WTC11 (cell line): ENCODE measurements at regions not wholly inside any gene's neighbourhood (a gene's known extent, or its start where the extent isn't known, plus 50 kb on each side); places are given as distances from the start of the nearest gene placed in this dataset.

Experiments
- ATAC-seq: fragments of 200-7000 bp; cut with Tn5 transposase; 2 replicates; pipeline ENCODE4 v1.10.0; 2021; ENCODE audit warnings: mild to moderate bottlenecking, moderate library complexity
- CTCF ChIA-PET: fragments of 300-600 bp; sonication (Branson Sonifier 250); formaldehyde crosslinking; loops from one replicate; lab custom pipeline; 2021; ENCODE audit warnings: antibody characterized with exemption; lab: Charles Lee
- POLR2A ChIA-PET: fragments of 350-600 bp; sonication (Branson Sonifier 250); formaldehyde crosslinking; loops from one replicate; lab custom pipeline; 2021; ENCODE audit warnings: antibody characterized with exemption; lab: Charles Lee
- DNase-seq: peaks from one replicate; pipeline ENCODE4 v3.0.0; 2021; ENCODE audit warnings: low spot score
- H3K27ac Mint-ChIP-seq: 2 replicates; pipeline ENCODE4 v1.8.0; 2021; ENCODE audit warnings: mixed read lengths
- H3K27me3 Mint-ChIP-seq: 2 replicates; pipeline ENCODE4 v1.8.0; 2021; ENCODE audit warnings: low read depth, mild to moderate bottlenecking, moderate library complexity, mixed read lengths
- H3K36me3 Mint-ChIP-seq: 2 replicates; pipeline ENCODE4 v1.8.0; 2021; ENCODE audit warnings: mixed read lengths
- H3K4me1 Mint-ChIP-seq: 2 replicates; pipeline ENCODE4 v1.8.0; 2022; ENCODE audit warnings: mixed read lengths
- H3K4me3 Mint-ChIP-seq: 2 replicates; pipeline ENCODE4 v1.8.0; 2021; ENCODE audit warnings: mild to moderate bottlenecking, moderate library complexity, mixed read lengths
- H3K9me3 Mint-ChIP-seq: 2 replicates; pipeline ENCODE4 v1.8.0; 2021; ENCODE audit warnings: mixed read lengths
- ARID4B ChIP-seq: sonication (generic); formaldehyde crosslinking; IDR thresholded peaks from 2 replicates; pipeline ENCODE4 v1.8.0; 2023; ENCODE audit warnings: missing genetic modification reagents, mild to moderate bottlenecking, borderline replicate concordance
- ATF3 ChIP-seq: sonication (generic); formaldehyde crosslinking; conservative IDR thresholded peaks from 2 replicates; pipeline ENCODE4 v1.8.1; 2022; ENCODE audit warnings: mild to moderate bottlenecking, missing genetic modification reagents
- CREB1 ChIP-seq: sonication (generic); formaldehyde crosslinking; IDR thresholded peaks from 2 replicates; pipeline ENCODE4 v1.8.0; 2023; ENCODE audit warnings: mild to moderate bottlenecking, missing genetic modification reagents
- CREM ChIP-seq: sonication (generic); formaldehyde crosslinking; IDR thresholded peaks from 2 replicates; pipeline ENCODE4 v1.8.1; 2022; ENCODE audit warnings: mild to moderate bottlenecking, missing genetic modification reagents, moderate library complexity
- ERG ChIP-seq: fragments of 250-450 bp; sonication (Bioruptor Pico); IDR thresholded peaks from 2 replicates; pipeline ENCODE4 v1.8.0; 2021; ENCODE audit warnings: mild to moderate bottlenecking
- FOXK1 ChIP-seq: sonication (generic); formaldehyde crosslinking; IDR thresholded peaks from 2 replicates; pipeline ENCODE4 v1.8.0; 2022; ENCODE audit warnings: mild to moderate bottlenecking, moderate library complexity, missing genetic modification reagents
- GTF2I ChIP-seq: fragments of 250-450 bp; sonication (Bioruptor Pico); conservative IDR thresholded peaks from 2 replicates; pipeline ENCODE4 v1.4.0; 2021; ENCODE audit warnings: mild to moderate bottlenecking
- HMGXB4 ChIP-seq: sonication (generic); formaldehyde crosslinking; IDR thresholded peaks from 2 replicates; pipeline ENCODE4 v1.8.1; 2023; ENCODE audit warnings: mild to moderate bottlenecking, moderate library complexity, missing genetic modification reagents
- IRF1 ChIP-seq: sonication (generic); formaldehyde crosslinking; IDR thresholded peaks from 2 replicates; pipeline ENCODE4 v1.8.0; 2023; ENCODE audit warnings: missing genetic modification reagents
- JUN ChIP-seq: sonication (generic); formaldehyde crosslinking; IDR thresholded peaks from 2 replicates; pipeline ENCODE4 v1.8.0; 2023; ENCODE audit warnings: mild to moderate bottlenecking, missing genetic modification reagents
- KAT7 ChIP-seq: sonication (generic); formaldehyde crosslinking; IDR thresholded peaks from 2 replicates; pipeline ENCODE4 v1.8.1; 2023; ENCODE audit warnings: missing genetic modification reagents, mild to moderate bottlenecking, borderline replicate concordance
- MLX ChIP-seq: sonication (generic); formaldehyde crosslinking; IDR thresholded peaks from 2 replicates; pipeline ENCODE4 v1.8.1; 2023; ENCODE audit warnings: mild to moderate bottlenecking, missing genetic modification reagents, moderate library complexity
- OVOL2 ChIP-seq: fragments of 250-450 bp; sonication (Bioruptor Pico); IDR thresholded peaks from 2 replicates; pipeline ENCODE4 v1.9.0; 2021; ENCODE audit warnings: mild to moderate bottlenecking, borderline replicate concordance
- STAT6 ChIP-seq: sonication (generic); formaldehyde crosslinking; conservative IDR thresholded peaks from 2 replicates; pipeline ENCODE4 v1.8.1; 2023; ENCODE audit warnings: mild to moderate bottlenecking, low read depth, missing genetic modification reagents, moderate library complexity
- TCF7 ChIP-seq: sonication (generic); formaldehyde crosslinking; IDR thresholded peaks from 2 replicates; pipeline ENCODE4 v1.8.0; 2022; ENCODE audit warnings: mild to moderate bottlenecking, low read depth, missing genetic modification reagents, moderate library complexity
- USF2 ChIP-seq: sonication (generic); formaldehyde crosslinking; IDR thresholded peaks from 2 replicates; pipeline ENCODE4 v1.8.1; 2023; ENCODE audit warnings: mild to moderate bottlenecking, missing genetic modification reagents, moderate library complexity
- ZBTB21 ChIP-seq: sonication (generic); formaldehyde crosslinking; IDR thresholded peaks from 2 replicates; pipeline ENCODE4 v1.8.1; 2023; ENCODE audit warnings: mild to moderate bottlenecking, missing genetic modification reagents, borderline replicate concordance
- ZSCAN18 ChIP-seq: fragments of 250-450 bp; sonication (Bioruptor Pico); IDR thresholded peaks from 2 replicates; pipeline ENCODE4 v2.1.2; 2022; ENCODE audit warnings: mild to moderate bottlenecking, moderate library complexity

- no peak for DNase-seq
- no peak overlapping the region for H3K27ac Mint-ChIP-seq
- CTCF ChIA-PET = no interaction called here
- POLR2A ChIA-PET = no interaction called here
- peaks cover 29% of the 10 kb centered on the region for H3K36me3 Mint-ChIP-seq
- no peak for ATAC-seq
- H3K4me1 Mint-ChIP-seq = no peaks in the 10 kb centered on the region
- TF ChIP-seq ZBTB21 (no peak), GTF2I (CRISPR knock-in tag) (no peak), STAT6 (CRISPR knock-in tag) (no peak), HMGXB4 (CRISPR knock-in tag) (no peak), USF2 (CRISPR knock-in tag) (no peak), IRF1 (CRISPR knock-in tag) (no peak), ZSCAN18 (no peak), CREM (CRISPR knock-in tag) (no peak), OVOL2 (no peak), CREB1 (CRISPR knock-in tag) (no peak)
- TF ChIP-seq, all 79 proteins: peak for 0
- no peak overlapping the region for H3K4me3 Mint-ChIP-seq
- H3K9me3 Mint-ChIP-seq = peaks cover 56% of the 10 kb centered on the region
- H3K27me3 Mint-ChIP-seq = peaks cover 7% of the 10 kb centered on the region
Observed at GRCh38 chr5:126027149-126027548, 396.1 kb upstream of the GRAMD2B start.

- POLR2A ChIA-PET = no interaction called here
- CTCF ChIA-PET = no interaction called here
- no peak overlapping the region for H3K27ac Mint-ChIP-seq
- ATAC-seq (no peak), DNase-seq (no peak)
- no peaks in the 10 kb centered on the region for H3K4me1 Mint-ChIP-seq
- H3K36me3 Mint-ChIP-seq = peaks cover 29% of the 10 kb centered on the region
- peaks cover 54% of the 10 kb centered on the region for H3K9me3 Mint-ChIP-seq
- no peak overlapping the region for H3K4me3 Mint-ChIP-seq
- peaks cover 7% of the 10 kb centered on the region for H3K27me3 Mint-ChIP-seq
- no peak for TF ChIP-seq ERG (CRISPR knock-in tag)
- no peak for TF ChIP-seq MLX (CRISPR knock-in tag)
- no peak for TF ChIP-seq FOXK1 (CRISPR knock-in tag)
- no peak for TF ChIP-seq TCF7 (CRISPR knock-in tag)
- no peak for TF ChIP-seq ATF3 (CRISPR knock-in tag)
- TF ChIP-seq JUN (CRISPR knock-in tag) = no peak
- no peak for TF ChIP-seq ARID4B
- no peak for TF ChIP-seq KAT7 (CRISPR knock-in tag)
Observed at GRCh38 chr5:126027652-126028051, 395.6 kb upstream of the GRAMD2B start.
